Endothelial cell of umbilical vein (primary cell): ENCODE measurements at regions not wholly inside any gene's neighbourhood (a gene's known extent, or its start where the extent isn't known, plus 50 kb on each side); places are given as distances from the start of the nearest gene placed in this dataset.
A peak's percentile ranks its signal among the peaks of the same experiment; 100 is the strongest.

ENCODE experiments used
- BruUV-seq: library from RNA; stranded (reverse); fragments of 400-500 nt; replicated peaks from 2 replicates; lab custom pipeline; 2021; lab: Mats Ljungman, UMichigan
- CTCF ChIA-PET: fragments of 300-600, 350-600 bp; sonication (Branson Sonifier 250); formaldehyde crosslinking; loops from one replicate; lab custom pipeline; 2021; ENCODE audit warnings: antibody characterized with exemption, inconsistent platforms; lab: Charles Lee
- POLR2A ChIA-PET: fragments of 300-600, 350-600 bp; sonication (Branson Sonifier 250); formaldehyde crosslinking; loops from one replicate; lab custom pipeline; 2021; ENCODE audit warnings: antibody characterized with exemption, inconsistent platforms; lab: Charles Lee
- DNase-seq: peaks from one replicate; pipeline ENCODE4 v3.0.0-alpha.2; 2011; ENCODE audit warnings: low read depth, low spot score
- FAIRE-seq: peaks from 2 replicates; lab custom pipeline; 2011; peaks lifted over from hg19 to GRCh38; lab: Jason Lieb, UNC
- H2AFZ ChIP-seq: 2 replicates; pipeline ENCODE4 v1.6.0; 2012; ENCODE audit warnings: low read depth, low read length, control low read depth, inconsistent platforms
- H3K27ac ChIP-seq: 2 replicates; pipeline ENCODE4 v1.5.1; 2011; ENCODE audit warnings: low read depth, mild to moderate bottlenecking, control low read depth, low read length, moderate library complexity; ENCODE audit not compliant: insufficient read depth
- H3K27me3 ChIP-seq, 2 experiments: 2 replicates each; pipeline versions ENCODE4 v1.6.0 to v1.6.1; 2011; ENCODE audit warnings: low read length in 2 of 2, mixed read lengths in 1 of 2; ENCODE audit not compliant: control insufficient read depth in 2 of 2, insufficient read depth in 2 of 2
- H3K36me3 ChIP-seq, 2 experiments: 2 replicates in 1 of 2; 3 replicates in 1 of 2; pipeline ENCODE4 v1.5.1; 2011; ENCODE audit warnings: low read length in 2 of 2, mild to moderate bottlenecking in 1 of 2, moderate library complexity in 1 of 2; ENCODE audit not compliant: control insufficient read depth in 2 of 2, insufficient read depth in 2 of 2; ENCODE audit errors: extremely low read depth in 1 of 2
- H3K4me1 ChIP-seq: 3 replicates; pipeline ENCODE4 v1.5.1; 2011; ENCODE audit warnings: mild to moderate bottlenecking, low read length; ENCODE audit not compliant: control insufficient read depth, insufficient read depth; ENCODE audit errors: extremely low read depth
- H3K4me2 ChIP-seq: 2 replicates; pipeline ENCODE4 v1.6.1; 2011; ENCODE audit warnings: low read length, control low read depth, mixed read lengths; ENCODE audit not compliant: insufficient read depth
- H3K4me3 ChIP-seq, 3 experiments: fragments of 200-600 bp in 1 of 3; sonication (generic), shearing (Covaris generic) in 1 of 3; replicated peaks in 1 of 3; 2 replicates each; pipeline ENCODE4 v1.5.1; 2011 to 2016; ENCODE audit warnings: control low read depth in 3 of 3, low read length in 3 of 3, mild to moderate bottlenecking in 2 of 3, inconsistent platforms in 1 of 3, low read depth in 1 of 3, moderate library complexity in 1 of 3; ENCODE audit not compliant: insufficient read depth in 1 of 3
- H3K79me2 ChIP-seq: 2 replicates; pipeline ENCODE4 v1.6.0; 2012; ENCODE audit warnings: low read length, inconsistent platforms; ENCODE audit not compliant: control insufficient read depth, insufficient read depth
- H3K9ac ChIP-seq: replicated peaks from 2 replicates; pipeline ENCODE3; 2011; ENCODE audit warnings: low read length, control low read depth; ENCODE audit not compliant: insufficient read depth; ENCODE audit errors: extremely low read depth
- H3K9me1 ChIP-seq: replicated peaks from 3 replicates; pipeline ENCODE4 v1.6.0; 2011; ENCODE audit warnings: mild to moderate bottlenecking, low read length; ENCODE audit not compliant: control insufficient read depth, insufficient read depth; ENCODE audit errors: extremely low read depth
- H3K9me3 ChIP-seq: replicated peaks from 2 replicates; pipeline ENCODE4 v1.5.1; 2012; ENCODE audit warnings: low read length, inconsistent platforms; ENCODE audit not compliant: control insufficient read depth, insufficient read depth
- H4K20me1 ChIP-seq: replicated peaks from 2 replicates; pipeline ENCODE3; 2011; ENCODE audit warnings: mild to moderate bottlenecking, low read length; ENCODE audit not compliant: control insufficient read depth, insufficient read depth; ENCODE audit errors: extremely low read depth
- EZH2 ChIP-seq: IDR thresholded peaks from 2 replicates; pipeline ENCODE4 v1.6.1; 2012; ENCODE audit warnings: borderline replicate concordance, low read depth, mild to moderate bottlenecking, moderate library complexity, low read length, inconsistent platforms; ENCODE audit not compliant: severe bottlenecking
- FOS ChIP-seq: IDR thresholded peaks from 2 replicates; pipeline ENCODE4 v1.6.1; 2011; ENCODE audit warnings: mild to moderate bottlenecking, low read length, moderate library complexity, borderline replicate concordance; ENCODE audit not compliant: insufficient read depth
- GATA2 ChIP-seq: IDR thresholded peaks from 2 replicates; pipeline ENCODE4 v1.7.0; 2011; ENCODE audit warnings: low read depth, mild to moderate bottlenecking, moderate library complexity, mixed read lengths, low read length; ENCODE audit not compliant: insufficient read length, insufficient read depth
- JUN ChIP-seq: IDR thresholded peaks from 2 replicates; pipeline ENCODE4 v1.6.1; 2011; ENCODE audit warnings: borderline replicate concordance, low read depth; ENCODE audit not compliant: insufficient read length, insufficient read depth
- MYC ChIP-seq: IDR thresholded peaks from one replicate; pipeline ENCODE4 v1.6.1; 2011; ENCODE audit warnings: mild to moderate bottlenecking, low read depth, low read length
- POLR2A ChIP-seq: IDR thresholded peaks from 2 replicates; pipeline ENCODE4 v1.6.1; 2012; ENCODE audit warnings: low read depth, mild to moderate bottlenecking, control low read depth, low read length
- POLR2AphosphoS5 ChIP-seq: IDR thresholded peaks from 2 replicates; pipeline ENCODE4 v1.6.1; 2012; ENCODE audit warnings: low read depth, mild to moderate bottlenecking, control low read depth, low read length, moderate library complexity; ENCODE audit not compliant: insufficient read depth
- dilution Hi-C: fragments of 300-500 bp; cut with MboI; formaldehyde crosslinking; loops from one replicate; pipeline ENCODE4 v1.15.0; 2019; ENCODE audit warnings: low sequenced_read_pairs; ENCODE audit not compliant: extremely low pct_ligation_motif_present
- intact Hi-C: fragments of 100-400 bp; cut with micrococcal nuclease; formaldehyde crosslinking; loops from one replicate; pipeline ENCODE4 v1.10.0; 2022
- TF ChIP-seq, protein P1 (sequence below), 2 donors: IDR thresholded peaks; 1 replicate in 1 of 2; 2 replicates in 1 of 2; pipeline ENCODE4 v1.5.1; 2011; ENCODE audit warnings: low read length in 2 of 2, mild to moderate bottlenecking in 2 of 2, moderate library complexity in 2 of 2, control low read depth in 1 of 2, inconsistent platforms in 1 of 2, low read depth in 1 of 2; ENCODE audit not compliant: insufficient read depth in 1 of 2; ENCODE audit errors: extremely low read depth in 1 of 2
- TF ChIP-seq, protein P2 (sequence below): IDR thresholded peaks from 2 replicates; pipeline ENCODE4 v1.6.1; 2011; ENCODE audit not compliant: insufficient read depth, insufficient read length

DNA sequence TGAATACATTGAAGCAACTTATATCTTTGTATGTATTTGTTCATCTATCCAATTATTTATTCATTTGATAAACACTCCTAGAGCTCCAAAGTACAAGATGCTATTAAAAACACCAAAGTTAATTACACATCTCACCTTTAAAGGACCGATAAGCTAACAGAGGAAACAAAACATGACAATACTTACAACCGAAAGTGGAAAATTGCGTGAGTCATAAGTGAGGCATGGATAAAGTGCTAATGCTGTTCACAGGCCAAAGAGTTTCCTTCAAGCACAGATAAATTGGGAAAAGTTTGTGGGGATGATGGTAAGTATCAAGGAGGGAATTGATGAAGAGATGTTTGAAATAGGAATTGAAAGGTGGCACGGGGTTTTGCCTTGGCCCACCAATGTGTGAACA is 172.8 kb upstream of the KITLG start:
- peak; percentile 92 for FAIRE-seq
- intact Hi-C loops (no loop called here), dilution Hi-C loops (no loop called here)
- H3K9me3 ChIP-seq, result no peaks in the 10 kb centered on the region
- H3K4me1 ChIP-seq, result peaks cover 3% of the 10 kb centered on the region
- no peaks in the 10 kb centered on the region for H3K79me2 ChIP-seq
- H3K4me2 ChIP-seq, result no peak overlapping the region
- no peak overlapping the region for H3K9ac ChIP-seq
- BruUV-seq, result no TSS peak
- no peak overlapping the region for H3K27ac ChIP-seq
- H3K27me3 ChIP-seq, result no peaks in the 10 kb centered on the region
- no peak overlapping the region for H3K4me3 ChIP-seq
- no peaks in the 10 kb centered on the region for H3K36me3 ChIP-seq
- H2AFZ ChIP-seq, result no peak overlapping the region
- ChIA-PET CTCF (no interaction called here), POLR2A (no interaction called here)
- DNase-seq, result peak; percentile 76
- TF ChIP-seq JUN (peak; percentile 60), FOS (peak; percentile 56), GATA2 (no peak), POLR2AphosphoS5 (no peak)
- no peaks in the 10 kb centered on the region for H3K9me1 ChIP-seq
- H4K20me1 ChIP-seq, result no peaks in the 10 kb centered on the region

DNA sequence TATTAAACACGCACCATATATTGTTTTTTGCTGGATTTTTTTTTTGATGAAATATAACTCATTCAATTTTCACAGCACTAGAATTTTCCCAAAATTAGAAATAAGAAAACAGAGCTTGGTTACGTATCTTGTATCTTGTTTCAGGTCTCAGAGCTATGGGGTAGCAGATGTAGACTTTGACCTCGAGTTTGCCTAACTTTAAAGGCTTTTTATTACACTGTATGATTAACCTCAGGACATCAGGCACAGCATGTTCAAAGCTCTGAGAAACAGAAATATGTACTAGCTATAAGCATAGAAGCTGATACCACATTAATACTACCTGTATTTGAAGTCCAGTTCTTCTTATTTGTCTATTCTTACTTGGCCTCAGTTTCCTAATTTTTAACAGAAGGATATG is 171.9 kb upstream of the KITLG start:
- intact Hi-C loops (no loop called here), dilution Hi-C loops (no loop called here)
- ChIA-PET CTCF (interaction anchor here (1.1 kb wide), 1 partner anchor 14 kb away, joined by 4 read pairs; no protein-coding TSS in a partner anchor), POLR2A (no interaction called here)
- TF ChIP-seq FOS (no peak), EZH2 (no peak), POLR2AphosphoS5 (no peak), MYC (no peak), JUN (no peak), POLR2A (no peak), GATA2 (no peak)
- TF ChIP-seq, protein P1, sequence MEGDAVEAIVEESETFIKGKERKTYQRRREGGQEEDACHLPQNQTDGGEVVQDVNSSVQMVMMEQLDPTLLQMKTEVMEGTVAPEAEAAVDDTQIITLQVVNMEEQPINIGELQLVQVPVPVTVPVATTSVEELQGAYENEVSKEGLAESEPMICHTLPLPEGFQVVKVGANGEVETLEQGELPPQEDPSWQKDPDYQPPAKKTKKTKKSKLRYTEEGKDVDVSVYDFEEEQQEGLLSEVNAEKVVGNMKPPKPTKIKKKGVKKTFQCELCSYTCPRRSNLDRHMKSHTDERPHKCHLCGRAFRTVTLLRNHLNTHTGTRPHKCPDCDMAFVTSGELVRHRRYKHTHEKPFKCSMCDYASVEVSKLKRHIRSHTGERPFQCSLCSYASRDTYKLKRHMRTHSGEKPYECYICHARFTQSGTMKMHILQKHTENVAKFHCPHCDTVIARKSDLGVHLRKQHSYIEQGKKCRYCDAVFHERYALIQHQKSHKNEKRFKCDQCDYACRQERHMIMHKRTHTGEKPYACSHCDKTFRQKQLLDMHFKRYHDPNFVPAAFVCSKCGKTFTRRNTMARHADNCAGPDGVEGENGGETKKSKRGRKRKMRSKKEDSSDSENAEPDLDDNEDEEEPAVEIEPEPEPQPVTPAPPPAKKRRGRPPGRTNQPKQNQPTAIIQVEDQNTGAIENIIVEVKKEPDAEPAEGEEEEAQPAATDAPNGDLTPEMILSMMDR (IDR thresholded peaks at IDR 0.05; ENCODE audit: extremely low read depth in 1 of 2, insufficient read depth in 1 of 2, low read depth in 1 of 2, low read length in 2 of 2), result no peak
- TF ChIP-seq, protein P2, sequence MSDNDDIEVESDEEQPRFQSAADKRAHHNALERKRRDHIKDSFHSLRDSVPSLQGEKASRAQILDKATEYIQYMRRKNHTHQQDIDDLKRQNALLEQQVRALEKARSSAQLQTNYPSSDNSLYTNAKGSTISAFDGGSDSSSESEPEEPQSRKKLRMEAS, result no peak
- Histone ChIP-seq H3K79me2 (no peaks in the 10 kb centered on the region), H3K4me2 (no peak overlapping the region), H3K4me1 (peaks cover 3% of the 10 kb centered on the region), H3K4me3 (no peak overlapping the region), H4K20me1 (no peaks in the 10 kb centered on the region), H3K27me3 (no peaks in the 10 kb centered on the region), H3K27ac (no peak overlapping the region), H3K36me3 (no peaks in the 10 kb centered on the region), H3K9ac (no peak overlapping the region), H3K9me1 (no peaks in the 10 kb centered on the region), H3K9me3 (no peaks in the 10 kb centered on the region), H2AFZ (no peak overlapping the region)
- no TSS peak for BruUV-seq
- FAIRE-seq (no peak), DNase-seq (no peak)
